ENCODE measurements at regions not wholly inside any gene's neighbourhood (a gene's known extent, or its start where the extent isn't known, plus 50 kb on each side); places are given as distances from the start of the nearest gene placed in this dataset.

DNA sequence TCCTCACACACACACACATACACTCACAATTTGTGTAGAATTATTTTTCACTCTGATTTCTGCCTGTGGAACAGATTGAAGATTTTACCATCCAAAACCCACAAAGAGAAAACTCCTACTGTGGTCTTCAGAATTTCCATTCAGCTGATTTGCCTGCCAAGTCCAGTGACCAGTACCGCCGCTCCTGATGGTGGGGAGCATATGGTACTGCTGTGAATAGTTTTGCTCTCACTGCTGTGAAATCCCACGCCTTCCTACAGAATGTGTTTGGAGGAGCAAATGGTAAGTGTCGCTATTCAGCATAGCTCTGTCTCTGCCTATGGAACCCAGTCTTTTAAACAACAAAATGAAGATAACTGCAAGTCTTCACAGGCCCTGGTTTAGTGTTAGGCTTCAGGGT is 629.5 kb downstream of the LMO4 start:
- TF ChIP-seq CTCF (IDR thresholded peaks at IDR 0.05; ENCODE audit: insufficient read depth, low read length): no peak
- no peak for TF ChIP-seq REST (IDR thresholded peaks at IDR 0.05; ENCODE audit: insufficient replicate concordance, low read depth)

Data from HL-60 (cell line).